Brain microvascular endothelial cell (primary cell): ENCODE measurements at regions not wholly inside any gene's neighbourhood (a gene's known extent, or its start where the extent isn't known, plus 50 kb on each side); places are given as distances from the start of the nearest gene placed in this dataset.
A peak's percentile ranks its signal among the peaks of the same experiment; 100 is the strongest.

Experiments used
- DNase-seq: peaks from one replicate; pipeline ENCODE4 v3.0.0-alpha.2; 2020
- H3K27ac ChIP-seq: fragments of 250-450 bp; sonication (Bioruptor Pico); 2 replicates; pipeline ENCODE4 v1.5.1; 2020; ENCODE audit warnings: mild to moderate bottlenecking, moderate library complexity
- H3K27me3 ChIP-seq: fragments of 250-450 bp; sonication (Bioruptor Pico); replicated peaks from 2 replicates; pipeline ENCODE4 v1.5.1; 2020; ENCODE audit warnings: mild to moderate bottlenecking
- H3K36me3 ChIP-seq: fragments of 250-450 bp; sonication (Bioruptor Pico); replicated peaks from 2 replicates; pipeline ENCODE4 v1.5.1; 2020; ENCODE audit warnings: mild to moderate bottlenecking
- H3K4me3 ChIP-seq: 2 replicates; pipeline ENCODE4 v1.5.1; 2011; ENCODE audit warnings: low read depth, mild to moderate bottlenecking, control low read depth, low read length, moderate library complexity
- CTCF ChIP-seq: IDR thresholded peaks from 2 replicates; pipeline ENCODE4 v1.5.1; 2011; ENCODE audit warnings: low read depth, mild to moderate bottlenecking, moderate library complexity, low read length, control low read depth, inconsistent platforms; ENCODE audit errors: missing control alignments
- in situ Hi-C: cut with HindIII; loops from 2 replicates; pipeline ENCODE4 v1.10.0; 2017; ENCODE audit warnings: low sequenced_read_pairs, low pct_ligation_motif_present

- H3K36me3 ChIP-seq: no peaks in the 10 kb centered on the region
- TF ChIP-seq CTCF: no peak
- DNase-seq: peak; percentile 61
- H3K4me3 ChIP-seq: no peak overlapping the region
- no peak overlapping the region for H3K27ac ChIP-seq
- in situ Hi-C loops: no loop called here
- H3K27me3 ChIP-seq: no peaks in the 10 kb centered on the region
Measured at GRCh38 chr12:14264316-14264715, 101.2 kb upstream of the ATF7IP start.

- DNase-seq: no peak
- in situ Hi-C loops: no loop called here
- H3K36me3 ChIP-seq: no peaks in the 10 kb centered on the region
- no peak for TF ChIP-seq CTCF
- H3K27ac ChIP-seq: no peak overlapping the region
- H3K27me3 ChIP-seq: no peaks in the 10 kb centered on the region
- H3K4me3 ChIP-seq: no peak overlapping the region
Measured at GRCh38 chr12:14264778-14265177, 100.7 kb upstream of the ATF7IP start.

DNA sequence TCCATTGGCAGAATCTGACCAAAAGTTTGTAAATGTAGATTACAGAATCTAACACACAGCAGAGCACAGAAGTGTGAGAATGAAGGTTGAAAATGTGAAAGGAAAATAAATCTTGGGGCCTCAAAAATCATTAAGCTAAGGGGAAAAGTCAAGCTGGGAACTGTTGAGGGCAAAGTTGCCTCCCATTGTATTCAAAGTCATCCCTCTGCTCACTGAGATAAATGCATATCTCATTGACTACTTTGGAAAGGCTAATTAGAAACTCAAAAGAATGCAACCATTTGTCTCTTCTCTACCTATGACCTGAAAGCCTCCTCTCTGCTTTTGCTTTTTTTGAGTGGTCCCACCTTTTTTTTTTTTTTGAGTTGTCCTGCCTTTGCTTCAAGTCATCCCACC lies 97.4 kb upstream of the ATF7IP start:
- no peak overlapping the region for H3K4me3 ChIP-seq
- DNase-seq: no peak
- H3K27ac ChIP-seq: no peak overlapping the region
- H3K36me3 ChIP-seq: no peaks in the 10 kb centered on the region
- no peaks in the 10 kb centered on the region for H3K27me3 ChIP-seq
- in situ Hi-C loops: no loop called here
- no peak for TF ChIP-seq CTCF

DNA sequence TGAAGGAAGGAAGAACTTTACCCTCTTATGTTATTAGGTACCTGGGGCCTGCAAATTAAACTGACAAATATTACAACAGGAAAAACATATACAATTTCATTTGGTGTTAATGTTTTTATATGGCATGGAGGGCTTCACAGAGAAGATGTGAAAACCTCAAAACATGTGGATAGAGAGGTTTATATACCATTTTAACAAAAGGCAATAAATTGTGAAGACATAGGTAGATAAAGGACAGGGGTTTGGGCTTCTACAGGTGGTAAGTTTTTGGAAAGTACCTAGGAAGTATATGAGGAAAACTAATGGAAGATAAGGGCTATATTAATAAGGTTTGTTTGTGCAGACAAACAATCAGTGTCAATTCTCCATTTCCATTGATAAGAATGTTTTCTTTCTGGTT lies 95.1 kb upstream of the ATF7IP start:
- in situ Hi-C loops: no loop called here
- DNase-seq: no peak
- Histone ChIP-seq H3K27ac (no peak overlapping the region), H3K4me3 (no peak overlapping the region), H3K36me3 (no peaks in the 10 kb centered on the region), H3K27me3 (no peaks in the 10 kb centered on the region)
- TF ChIP-seq CTCF: no peak

- Histone ChIP-seq H3K36me3 (no peaks in the 10 kb centered on the region), H3K27me3 (no peaks in the 10 kb centered on the region), H3K27ac (peak overlapping the region; percentile 80), H3K4me3 (no peak overlapping the region)
- no peak for TF ChIP-seq CTCF
- in situ Hi-C loops: no loop called here
- no peak for DNase-seq
Measured at GRCh38 chr12:14272956-14273912, 92.2 kb upstream of the ATF7IP start.

- in situ Hi-C loops: no loop called here
- Histone ChIP-seq H3K27me3 (no peaks in the 10 kb centered on the region), H3K27ac (peak overlapping the region; percentile 80), H3K4me3 (no peak overlapping the region), H3K36me3 (no peaks in the 10 kb centered on the region)
- DNase-seq: peak; percentile 86
- no peak for TF ChIP-seq CTCF
Measured at GRCh38 chr12:14273913-14274311, 91.6 kb upstream of the ATF7IP start.
